Fibroblast of villous mesenchyme (primary cell): ENCODE measurements at regions not wholly inside any gene's neighbourhood (a gene's known extent, or its start where the extent isn't known, plus 50 kb on each side); places are given as distances from the start of the nearest gene placed in this dataset.
A peak's percentile ranks its signal among the peaks of the same experiment; 100 is the strongest.
"Not testable (repeated sequence)": the region's sequence is repeated elsewhere in the genome, so short reads cannot be mapped to it uniquely, and the experiment has no call there.

Experiments
- DNase-seq: peaks from one replicate; pipeline ENCODE4 v3.0.0-alpha.2; 2010; ENCODE audit warnings: low read depth
- H3K4me3 ChIP-seq: 2 replicates; pipeline ENCODE4 v1.5.1; 2011; ENCODE audit warnings: low read depth, mild to moderate bottlenecking, low read length
- CTCF ChIP-seq: IDR thresholded peaks from 2 replicates; pipeline ENCODE4 v1.5.1; 2012; ENCODE audit warnings: low read depth, mild to moderate bottlenecking, low read length; ENCODE audit not compliant: insufficient read depth

GRCh38 chrX:40244980-40245379 lies 147.2 kb upstream of the BCOR start:
- peak; percentile 54 for DNase-seq

GRCh38 chrX:40243755-40244515 lies 146.2 kb upstream of the BCOR start:
- TF ChIP-seq CTCF, result no peak
- no peak overlapping the region for H3K4me3 ChIP-seq
- DNase-seq, result peak; percentile 88

More at GRCh38 chrX:40244980-40245379, 147.2 kb upstream of the BCOR start:
- TF ChIP-seq CTCF, result no peak
- no peak overlapping the region for H3K4me3 ChIP-seq

GRCh38 chrX:40240844-40241243 lies 143.1 kb upstream of the BCOR start:
- no peak for TF ChIP-seq CTCF

GRCh38 chrX:40237731-40238178 lies 140.0 kb upstream of the BCOR start:
- no peak for TF ChIP-seq CTCF
- no peak overlapping the region for H3K4me3 ChIP-seq
- no peak for DNase-seq

More at GRCh38 chrX:40240844-40241243, 143.1 kb upstream of the BCOR start:
- H3K4me3 ChIP-seq, result no peak overlapping the region
- no peak for DNase-seq

GRCh38 chrX:40230646-40231045 lies 132.9 kb upstream of the BCOR start:
- DNase-seq, result no peak
- no peak for TF ChIP-seq CTCF
- H3K4me3 ChIP-seq, result no peak overlapping the region

DNA sequence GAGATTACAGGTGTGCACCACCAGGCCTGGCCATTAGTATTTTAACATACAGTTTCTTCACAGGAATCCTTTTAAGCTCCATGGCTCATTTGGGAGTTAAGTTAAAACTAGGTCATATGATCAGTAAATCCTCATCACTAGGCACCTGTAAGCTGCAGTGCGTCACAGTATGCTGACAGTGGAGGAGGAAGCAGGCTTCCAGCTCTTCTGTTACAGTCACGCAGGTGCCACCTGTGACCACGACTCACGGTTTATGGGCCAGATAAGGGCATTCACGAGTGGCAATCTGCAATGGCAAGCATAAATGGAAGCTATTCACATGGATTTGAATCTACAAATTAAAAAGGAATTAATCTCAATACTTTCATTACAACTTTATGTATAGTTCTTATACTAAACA lies 129.4 kb upstream of the BCOR start:
- no peak overlapping the region for H3K4me3 ChIP-seq
- no peak for DNase-seq
- TF ChIP-seq CTCF, result no peak

DNA sequence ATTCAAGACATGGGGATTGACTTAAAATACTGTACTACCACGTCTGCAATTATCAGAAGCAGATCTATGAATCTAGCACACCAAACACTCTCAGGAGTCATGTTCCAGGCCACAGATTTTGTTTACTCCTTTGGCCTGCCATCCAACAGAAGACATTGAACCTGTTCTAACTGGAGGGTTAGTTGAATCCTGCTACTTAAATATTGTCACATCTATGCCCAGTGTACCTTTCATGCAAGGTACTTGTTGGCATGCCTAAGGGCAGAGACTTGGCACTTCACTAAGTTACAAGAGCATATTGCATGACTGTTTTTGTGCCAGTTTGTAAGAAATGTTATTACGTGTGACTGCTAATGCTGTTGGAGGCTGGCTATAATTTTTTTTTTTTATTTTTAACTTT lies 126.9 kb upstream of the BCOR start:
- H3K4me3 ChIP-seq, result no peak overlapping the region
- DNase-seq, result no peak
- no peak for TF ChIP-seq CTCF

DNA sequence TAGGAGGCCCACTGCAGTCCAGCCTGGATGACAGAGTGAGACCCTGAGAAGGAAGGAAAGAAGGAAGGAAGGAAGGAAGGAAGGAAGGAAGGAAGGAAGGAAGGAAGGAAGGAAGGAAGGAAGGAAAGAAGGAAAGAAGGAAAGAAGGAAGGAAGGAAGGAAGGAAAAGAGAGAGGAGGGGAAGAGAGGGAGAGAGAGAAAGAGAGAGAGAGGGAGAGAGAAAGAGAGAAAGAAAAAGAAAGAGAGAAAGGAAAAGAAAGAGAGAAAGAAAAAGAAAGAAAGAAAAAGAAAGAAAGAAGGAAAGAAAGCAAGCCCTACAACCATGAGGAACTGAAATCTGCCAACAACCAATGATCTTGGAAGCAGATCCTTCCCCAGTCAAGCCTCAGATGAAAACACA lies 124.9 kb upstream of the BCOR start:
- not testable (repeated sequence) for DNase-seq, H3K4me3 ChIP-seq
